ENCODE measurements at regions not wholly inside any gene's neighbourhood (a gene's known extent, or its start where the extent isn't known, plus 50 kb on each side); places are given as distances from the start of the nearest gene placed in this dataset.

DNA sequence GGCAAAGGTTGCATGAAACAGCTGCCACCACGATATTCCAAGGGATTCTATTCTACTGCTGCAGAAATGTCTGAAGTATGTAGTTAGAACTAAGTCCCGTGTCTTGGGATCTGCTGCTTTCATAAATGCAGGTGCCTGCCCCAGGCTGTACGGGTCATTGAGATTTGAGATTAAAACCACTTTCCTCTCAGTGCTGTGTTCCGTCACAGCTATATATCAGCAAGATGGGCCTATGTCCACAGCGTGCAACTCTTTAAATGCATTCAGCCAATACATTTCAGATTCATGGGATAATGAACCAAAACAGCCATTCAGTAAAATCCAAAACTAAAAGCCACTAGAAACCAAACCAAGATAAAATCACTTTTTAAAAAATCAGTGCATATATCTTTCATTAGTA is 107.3 kb upstream of the LUZP2 start:
- H3K36me3 ChIP-seq (ENCODE audit: control insufficient read depth, insufficient read depth, low read length): no peaks in the 10 kb centered on the region
- no peaks in the 10 kb centered on the region for H3K27me3 ChIP-seq (replicated peaks; ENCODE audit: control insufficient read depth, insufficient read depth, low read length)
- H3K4me3 ChIP-seq (replicated peaks; ENCODE audit: low read depth, low read length): no peak overlapping the region
- no peak for DNase-seq (ENCODE audit: extremely low read depth, insufficient read length)
- TF ChIP-seq, protein P1, sequence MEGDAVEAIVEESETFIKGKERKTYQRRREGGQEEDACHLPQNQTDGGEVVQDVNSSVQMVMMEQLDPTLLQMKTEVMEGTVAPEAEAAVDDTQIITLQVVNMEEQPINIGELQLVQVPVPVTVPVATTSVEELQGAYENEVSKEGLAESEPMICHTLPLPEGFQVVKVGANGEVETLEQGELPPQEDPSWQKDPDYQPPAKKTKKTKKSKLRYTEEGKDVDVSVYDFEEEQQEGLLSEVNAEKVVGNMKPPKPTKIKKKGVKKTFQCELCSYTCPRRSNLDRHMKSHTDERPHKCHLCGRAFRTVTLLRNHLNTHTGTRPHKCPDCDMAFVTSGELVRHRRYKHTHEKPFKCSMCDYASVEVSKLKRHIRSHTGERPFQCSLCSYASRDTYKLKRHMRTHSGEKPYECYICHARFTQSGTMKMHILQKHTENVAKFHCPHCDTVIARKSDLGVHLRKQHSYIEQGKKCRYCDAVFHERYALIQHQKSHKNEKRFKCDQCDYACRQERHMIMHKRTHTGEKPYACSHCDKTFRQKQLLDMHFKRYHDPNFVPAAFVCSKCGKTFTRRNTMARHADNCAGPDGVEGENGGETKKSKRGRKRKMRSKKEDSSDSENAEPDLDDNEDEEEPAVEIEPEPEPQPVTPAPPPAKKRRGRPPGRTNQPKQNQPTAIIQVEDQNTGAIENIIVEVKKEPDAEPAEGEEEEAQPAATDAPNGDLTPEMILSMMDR (IDR thresholded peaks at IDR 0.05; ENCODE audit: insufficient read depth, low read length, poor library complexity, severe bottlenecking): no peak

DNA sequence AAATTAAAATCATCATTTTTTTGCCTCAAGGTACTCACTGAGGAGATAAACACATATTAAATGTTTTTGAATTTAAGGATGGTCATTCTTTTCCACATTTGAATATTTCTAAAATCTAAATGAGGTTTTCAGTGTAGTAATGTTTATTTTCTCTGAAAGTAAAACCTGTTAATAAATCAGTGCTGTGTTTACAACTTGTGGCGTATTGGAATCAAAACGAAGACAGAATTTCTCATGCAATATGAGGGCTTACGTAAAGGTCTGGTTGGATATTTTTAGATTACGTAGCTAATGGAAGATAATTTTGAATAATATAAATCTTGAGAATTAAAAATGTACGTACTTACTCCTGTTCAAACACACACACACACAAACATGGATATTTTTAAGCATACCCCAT is 106.8 kb upstream of the LUZP2 start:
- Histone ChIP-seq H3K27me3 (replicated peaks; ENCODE audit: control insufficient read depth, insufficient read depth, low read length) (no peaks in the 10 kb centered on the region), H3K36me3 (ENCODE audit: control insufficient read depth, insufficient read depth, low read length) (no peaks in the 10 kb centered on the region), H3K4me3 (replicated peaks; ENCODE audit: low read depth, low read length) (no peak overlapping the region)
- no peak for DNase-seq (ENCODE audit: extremely low read depth, insufficient read length)
- TF ChIP-seq, protein P1 (IDR thresholded peaks at IDR 0.05; ENCODE audit: insufficient read depth, low read length, poor library complexity, severe bottlenecking): no peak

DNA sequence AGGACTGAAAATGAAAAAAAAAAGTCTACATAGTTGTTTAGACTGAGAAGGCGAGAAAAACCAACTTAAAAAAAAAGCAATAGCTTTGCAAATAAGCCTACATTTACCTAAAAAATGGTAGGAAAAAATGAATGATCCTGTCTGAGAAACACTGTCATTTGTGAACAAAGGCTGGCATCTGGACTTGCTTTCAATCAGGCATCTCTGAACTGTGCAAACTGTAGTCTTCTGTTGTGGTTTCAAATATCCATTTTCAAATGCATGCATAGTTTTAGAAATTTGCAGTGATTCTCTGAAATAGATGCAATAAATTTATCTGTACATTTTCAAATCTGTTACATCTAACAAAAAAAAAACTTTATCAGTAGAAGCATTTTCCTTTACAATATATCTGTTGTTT is 106.1 kb upstream of the LUZP2 start:
- Histone ChIP-seq H3K4me3 (replicated peaks; ENCODE audit: low read depth, low read length) (no peak overlapping the region), H3K36me3 (ENCODE audit: control insufficient read depth, insufficient read depth, low read length) (no peaks in the 10 kb centered on the region), H3K27me3 (replicated peaks; ENCODE audit: control insufficient read depth, insufficient read depth, low read length) (no peaks in the 10 kb centered on the region)
- TF ChIP-seq, protein P1 (IDR thresholded peaks at IDR 0.05; ENCODE audit: insufficient read depth, low read length, poor library complexity, severe bottlenecking): no peak
- no peak for DNase-seq (ENCODE audit: extremely low read depth, insufficient read length)

DNA sequence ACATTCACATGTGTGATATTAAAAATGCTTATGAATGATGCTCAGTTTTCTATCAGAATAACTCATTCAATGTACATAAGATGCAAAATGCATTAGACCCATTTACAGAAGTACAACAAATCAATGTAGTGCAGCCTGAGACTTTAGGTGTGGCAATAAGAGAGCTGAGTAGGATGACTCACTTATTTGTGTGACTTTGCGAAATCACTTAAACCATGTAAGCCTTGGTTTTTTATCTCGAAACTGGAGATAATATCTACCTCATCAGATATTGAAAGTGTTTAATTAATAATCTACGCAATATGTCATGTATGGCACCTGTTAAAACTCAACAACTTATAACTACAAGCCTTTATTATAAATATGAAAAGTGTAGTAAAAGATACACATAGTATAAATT is 105.7 kb upstream of the LUZP2 start:
- no peak overlapping the region for H3K4me3 ChIP-seq (replicated peaks; ENCODE audit: low read depth, low read length)
- no peaks in the 10 kb centered on the region for H3K36me3 ChIP-seq (ENCODE audit: control insufficient read depth, insufficient read depth, low read length)
- no peak for DNase-seq (ENCODE audit: extremely low read depth, insufficient read length)
- no peaks in the 10 kb centered on the region for H3K27me3 ChIP-seq (replicated peaks; ENCODE audit: control insufficient read depth, insufficient read depth, low read length)
- TF ChIP-seq, protein P1 (IDR thresholded peaks at IDR 0.05; ENCODE audit: insufficient read depth, low read length, poor library complexity, severe bottlenecking): no peak

DNA sequence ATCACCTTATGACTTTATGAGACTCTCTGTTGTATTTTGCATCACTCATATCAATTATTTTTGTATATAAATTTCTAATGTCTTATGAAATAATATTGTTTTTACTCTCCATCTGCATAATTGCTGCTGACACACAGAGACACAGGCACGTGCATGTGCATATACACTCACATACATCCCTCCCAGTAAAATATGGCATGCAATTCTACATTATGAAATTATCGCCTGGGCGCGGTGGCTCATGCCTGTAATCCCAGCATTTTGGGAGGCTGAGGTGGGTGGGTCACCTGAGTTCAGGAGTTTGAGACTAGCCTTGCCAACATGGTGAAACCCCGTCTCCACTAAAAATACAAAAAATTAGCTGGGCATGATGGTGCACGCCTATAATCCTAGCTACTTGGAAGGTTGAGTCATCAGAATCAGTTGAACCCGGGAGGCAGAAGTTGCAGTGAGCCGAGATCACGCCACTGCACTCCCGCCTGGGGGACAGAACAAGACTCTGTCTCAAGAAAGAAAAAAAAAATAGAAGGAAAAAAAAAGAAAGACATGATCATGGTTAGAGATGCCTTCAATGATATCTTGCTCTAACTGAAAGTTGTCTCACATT is 96.7 kb upstream of the LUZP2 start:
- TF ChIP-seq, protein P1 (IDR thresholded peaks at IDR 0.05; ENCODE audit: insufficient read depth, low read length, poor library complexity, severe bottlenecking): no peak
- no peak for DNase-seq (ENCODE audit: extremely low read depth, insufficient read length)
- no peaks in the 10 kb centered on the region for H3K27me3 ChIP-seq (replicated peaks; ENCODE audit: control insufficient read depth, insufficient read depth, low read length)
- no peaks in the 10 kb centered on the region for H3K36me3 ChIP-seq (ENCODE audit: control insufficient read depth, insufficient read depth, low read length)
- H3K4me3 ChIP-seq (replicated peaks; ENCODE audit: low read depth, low read length): no peak overlapping the region

DNA sequence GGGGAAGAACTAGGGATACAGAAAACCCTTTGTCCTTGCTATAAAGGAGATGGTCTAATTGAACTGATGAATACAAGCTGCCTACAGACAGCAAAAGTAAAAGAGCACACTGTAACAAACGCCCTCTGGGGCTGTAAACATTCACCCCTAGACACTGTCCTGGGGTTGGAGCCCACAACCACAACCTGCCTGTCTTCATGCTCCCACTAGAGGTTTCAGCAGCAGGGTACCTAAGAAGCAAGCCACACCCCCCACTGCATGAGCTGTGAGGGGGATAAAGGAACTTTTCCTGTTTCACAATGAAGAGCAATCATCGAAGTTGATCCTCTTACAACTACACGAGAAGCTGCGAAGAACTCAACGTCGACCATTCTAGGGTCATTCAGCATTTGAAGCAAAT is 90.5 kb upstream of the LUZP2 start:
- Histone ChIP-seq H3K27me3 (replicated peaks; ENCODE audit: control insufficient read depth, insufficient read depth, low read length) (no peaks in the 10 kb centered on the region), H3K36me3 (ENCODE audit: control insufficient read depth, insufficient read depth, low read length) (no peaks in the 10 kb centered on the region), H3K4me3 (replicated peaks; ENCODE audit: low read depth, low read length) (no peak overlapping the region)
- TF ChIP-seq, protein P1 (IDR thresholded peaks at IDR 0.05; ENCODE audit: insufficient read depth, low read length, poor library complexity, severe bottlenecking): no peak
- DNase-seq (ENCODE audit: extremely low read depth, insufficient read length): no peak

Measured in GM06990 (cell line).